ENCODE measurements at regions not wholly inside any gene's neighbourhood (a gene's known extent, or its start where the extent isn't known, plus 50 kb on each side); places are given as distances from the start of the nearest gene placed in this dataset.

DNA sequence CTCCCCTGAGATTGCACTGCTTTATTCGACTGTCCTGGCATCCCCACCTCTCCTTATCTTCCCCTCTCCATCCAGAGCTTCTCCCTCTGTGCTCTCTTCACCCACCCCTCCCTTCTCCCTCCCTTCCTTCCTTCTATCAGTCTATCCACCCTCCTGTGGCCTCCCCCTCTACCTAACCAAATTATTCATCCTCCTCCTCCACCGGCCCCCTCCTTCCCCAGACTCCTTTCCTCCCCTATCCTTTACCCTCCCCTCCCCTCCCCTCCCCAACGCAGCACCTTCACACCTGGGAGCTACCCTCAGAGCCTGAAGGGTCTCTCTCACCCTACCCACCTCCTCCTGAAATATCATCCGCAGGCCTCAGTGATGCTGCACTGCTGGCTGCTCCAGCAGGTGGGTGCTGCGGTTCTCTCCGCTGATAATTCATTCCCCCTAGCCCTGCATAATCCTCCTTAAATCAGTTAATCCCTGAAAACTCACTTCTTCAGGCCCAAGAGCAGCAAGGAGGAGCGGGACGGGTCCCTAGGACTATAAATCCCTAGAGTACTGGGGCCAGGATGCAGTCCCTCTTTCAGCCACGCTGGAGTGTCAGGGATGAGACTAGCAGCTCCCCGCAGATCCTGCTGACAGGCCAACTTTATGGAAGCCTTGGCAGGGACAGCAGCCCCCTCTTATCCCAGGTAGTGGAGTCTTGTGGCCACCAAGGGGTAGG, 97.8 kb downstream of the PCDH1 start:
- DNase-seq (ENCODE audit: low read depth in 1 of 2, low spot score in 1 of 2) = no peak
- Histone ChIP-seq H3K27me3 (ENCODE audit: insufficient read depth, poor library complexity, severe bottlenecking) (no peaks in the 10 kb centered on the region), H3K4me3 (replicated peaks; ENCODE audit: insufficient read depth, low read length) (no peak overlapping the region), H3K27ac (replicated peaks) (no peak overlapping the region)
- TF ChIP-seq SPI1 (IDR thresholded peaks at IDR 0.05; ENCODE audit: borderline replicate concordance, low read depth) = no peak
- TF ChIP-seq, protein P1, sequence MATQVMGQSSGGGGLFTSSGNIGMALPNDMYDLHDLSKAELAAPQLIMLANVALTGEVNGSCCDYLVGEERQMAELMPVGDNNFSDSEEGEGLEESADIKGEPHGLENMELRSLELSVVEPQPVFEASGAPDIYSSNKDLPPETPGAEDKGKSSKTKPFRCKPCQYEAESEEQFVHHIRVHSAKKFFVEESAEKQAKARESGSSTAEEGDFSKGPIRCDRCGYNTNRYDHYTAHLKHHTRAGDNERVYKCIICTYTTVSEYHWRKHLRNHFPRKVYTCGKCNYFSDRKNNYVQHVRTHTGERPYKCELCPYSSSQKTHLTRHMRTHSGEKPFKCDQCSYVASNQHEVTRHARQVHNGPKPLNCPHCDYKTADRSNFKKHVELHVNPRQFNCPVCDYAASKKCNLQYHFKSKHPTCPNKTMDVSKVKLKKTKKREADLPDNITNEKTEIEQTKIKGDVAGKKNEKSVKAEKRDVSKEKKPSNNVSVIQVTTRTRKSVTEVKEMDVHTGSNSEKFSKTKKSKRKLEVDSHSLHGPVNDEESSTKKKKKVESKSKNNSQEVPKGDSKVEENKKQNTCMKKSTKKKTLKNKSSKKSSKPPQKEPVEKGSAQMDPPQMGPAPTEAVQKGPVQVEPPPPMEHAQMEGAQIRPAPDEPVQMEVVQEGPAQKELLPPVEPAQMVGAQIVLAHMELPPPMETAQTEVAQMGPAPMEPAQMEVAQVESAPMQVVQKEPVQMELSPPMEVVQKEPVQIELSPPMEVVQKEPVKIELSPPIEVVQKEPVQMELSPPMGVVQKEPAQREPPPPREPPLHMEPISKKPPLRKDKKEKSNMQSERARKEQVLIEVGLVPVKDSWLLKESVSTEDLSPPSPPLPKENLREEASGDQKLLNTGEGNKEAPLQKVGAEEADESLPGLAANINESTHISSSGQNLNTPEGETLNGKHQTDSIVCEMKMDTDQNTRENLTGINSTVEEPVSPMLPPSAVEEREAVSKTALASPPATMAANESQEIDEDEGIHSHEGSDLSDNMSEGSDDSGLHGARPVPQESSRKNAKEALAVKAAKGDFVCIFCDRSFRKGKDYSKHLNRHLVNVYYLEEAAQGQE (IDR thresholded peaks at IDR 0.05; ENCODE audit: insufficient replicate concordance, low read depth) = no peak
- TF ChIP-seq POLR2AphosphoS5 (IDR thresholded peaks at IDR 0.05; ENCODE audit: low read depth) = no peak
- TF ChIP-seq, protein P2, sequence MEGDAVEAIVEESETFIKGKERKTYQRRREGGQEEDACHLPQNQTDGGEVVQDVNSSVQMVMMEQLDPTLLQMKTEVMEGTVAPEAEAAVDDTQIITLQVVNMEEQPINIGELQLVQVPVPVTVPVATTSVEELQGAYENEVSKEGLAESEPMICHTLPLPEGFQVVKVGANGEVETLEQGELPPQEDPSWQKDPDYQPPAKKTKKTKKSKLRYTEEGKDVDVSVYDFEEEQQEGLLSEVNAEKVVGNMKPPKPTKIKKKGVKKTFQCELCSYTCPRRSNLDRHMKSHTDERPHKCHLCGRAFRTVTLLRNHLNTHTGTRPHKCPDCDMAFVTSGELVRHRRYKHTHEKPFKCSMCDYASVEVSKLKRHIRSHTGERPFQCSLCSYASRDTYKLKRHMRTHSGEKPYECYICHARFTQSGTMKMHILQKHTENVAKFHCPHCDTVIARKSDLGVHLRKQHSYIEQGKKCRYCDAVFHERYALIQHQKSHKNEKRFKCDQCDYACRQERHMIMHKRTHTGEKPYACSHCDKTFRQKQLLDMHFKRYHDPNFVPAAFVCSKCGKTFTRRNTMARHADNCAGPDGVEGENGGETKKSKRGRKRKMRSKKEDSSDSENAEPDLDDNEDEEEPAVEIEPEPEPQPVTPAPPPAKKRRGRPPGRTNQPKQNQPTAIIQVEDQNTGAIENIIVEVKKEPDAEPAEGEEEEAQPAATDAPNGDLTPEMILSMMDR (IDR thresholded peaks at IDR 0.05; ENCODE audit: insufficient read depth, low read length) = no peak
- TF ChIP-seq GABPA (IDR thresholded peaks at IDR 0.05; ENCODE audit: low read depth) = no peak

DNA sequence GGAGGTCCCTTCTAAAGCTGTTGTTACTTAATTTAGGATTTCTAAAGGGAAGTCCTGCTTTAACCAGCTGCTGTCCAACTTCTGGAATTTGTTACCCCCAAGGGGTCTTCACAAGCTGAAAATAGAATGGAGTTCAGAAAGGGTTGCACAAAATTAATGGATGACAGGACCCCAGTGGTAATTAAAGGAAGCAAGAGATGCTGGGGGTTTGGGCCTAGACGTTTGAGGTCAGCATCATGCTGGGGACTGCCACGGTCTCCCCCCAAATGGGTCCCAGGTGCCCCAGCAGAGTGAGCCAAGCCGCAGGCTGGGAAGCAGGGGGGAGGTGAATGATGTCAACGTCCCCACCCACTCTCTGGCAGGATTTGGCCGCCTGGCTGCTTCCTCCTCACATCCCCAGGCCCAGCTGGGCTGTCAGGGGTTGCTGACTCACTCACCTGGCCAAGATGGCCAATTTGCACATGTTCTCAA, 97.5 kb upstream of the ARAP3 start:
- H3K27ac ChIP-seq (replicated peaks) = no peak overlapping the region
- TF ChIP-seq, protein P1 (IDR thresholded peaks at IDR 0.05; ENCODE audit: insufficient replicate concordance, low read depth) = no peak
- H3K4me3 ChIP-seq (replicated peaks; ENCODE audit: insufficient read depth, low read length) = no peak overlapping the region
- DNase-seq (ENCODE audit: low read depth in 1 of 2, low spot score in 1 of 2) = no peak
- no peaks in the 10 kb centered on the region for H3K27me3 ChIP-seq (ENCODE audit: insufficient read depth, poor library complexity, severe bottlenecking)

DNA sequence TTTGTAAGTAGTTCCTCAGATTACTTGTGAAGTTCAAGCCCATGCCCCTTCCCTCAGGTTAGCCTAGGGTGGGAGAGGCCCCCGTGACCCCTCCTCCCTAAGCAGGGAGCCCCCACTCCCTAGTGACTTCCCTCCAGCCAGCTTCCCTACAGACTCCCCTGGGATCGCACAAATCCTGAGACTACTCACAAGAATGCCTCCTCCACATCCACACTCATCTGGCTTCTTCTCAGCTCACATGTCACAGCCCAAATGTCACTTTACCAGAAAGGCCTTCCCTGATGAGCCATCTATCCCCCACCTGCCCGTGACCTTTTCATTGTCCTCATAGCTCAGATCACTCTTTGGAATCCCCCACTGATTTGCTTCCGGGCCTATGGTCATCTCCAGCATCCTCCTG, 96.7 kb upstream of the ARAP3 start:
- TF ChIP-seq SPI1 (IDR thresholded peaks at IDR 0.05; ENCODE audit: borderline replicate concordance, low read depth) (no peak), POLR2AphosphoS5 (IDR thresholded peaks at IDR 0.05; ENCODE audit: low read depth) (no peak), GABPA (IDR thresholded peaks at IDR 0.05; ENCODE audit: low read depth) (no peak)
- TF ChIP-seq, protein P1 (IDR thresholded peaks at IDR 0.05; ENCODE audit: insufficient replicate concordance, low read depth) = no peak
- TF ChIP-seq, protein P2 (IDR thresholded peaks at IDR 0.05; ENCODE audit: insufficient read depth, low read length) = no peak
- Histone ChIP-seq H3K27ac (replicated peaks) (no peak overlapping the region), H3K4me3 (replicated peaks; ENCODE audit: insufficient read depth, low read length) (no peak overlapping the region), H3K27me3 (ENCODE audit: insufficient read depth, poor library complexity, severe bottlenecking) (no peaks in the 10 kb centered on the region)
- no peak for DNase-seq (ENCODE audit: low read depth in 1 of 2, low spot score in 1 of 2)
